ENCODE measurements at regions not wholly inside any gene's neighbourhood (a gene's known extent, or its start where the extent isn't known, plus 50 kb on each side); places are given as distances from the start of the nearest gene placed in this dataset.

DNA sequence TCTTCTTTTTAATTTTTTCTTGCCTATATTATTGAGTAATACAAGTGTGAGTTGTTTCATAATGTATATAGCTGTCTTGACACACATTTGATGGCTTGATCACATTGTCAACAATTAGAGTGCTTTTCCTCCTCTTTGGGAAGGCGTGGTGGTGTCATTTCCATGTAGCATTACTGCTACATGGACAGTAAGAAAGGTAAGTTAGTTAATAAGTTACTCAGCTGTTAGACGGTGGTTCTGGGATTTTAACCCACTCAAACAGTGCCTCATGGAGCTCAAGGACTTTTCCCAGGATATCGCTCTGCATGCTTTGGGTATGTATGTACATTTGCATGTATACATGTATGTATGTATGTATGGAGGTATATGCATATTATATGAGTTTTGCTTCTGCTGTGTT is 94.6 kb downstream of the HAPSTR1 start:
- H3K9me3 Mint-ChIP-seq (ENCODE audit: unreplicated experiment) = peaks cover 3% of the 10 kb centered on the region
- no peak overlapping the region for H2AFZ ChIP-seq (ENCODE audit: low read depth, low read length)
- DNase-seq (ENCODE audit: low read depth) (no peak), FAIRE-seq (no peak)
- no peaks in the 10 kb centered on the region for H3K27me3 ChIP-seq (ENCODE audit: insufficient read depth, low read length)
- no peak for TF ChIP-seq EZH2 (IDR thresholded peaks at IDR 0.05; ENCODE audit: insufficient read depth, low read length)
- TF ChIP-seq, protein P1, sequence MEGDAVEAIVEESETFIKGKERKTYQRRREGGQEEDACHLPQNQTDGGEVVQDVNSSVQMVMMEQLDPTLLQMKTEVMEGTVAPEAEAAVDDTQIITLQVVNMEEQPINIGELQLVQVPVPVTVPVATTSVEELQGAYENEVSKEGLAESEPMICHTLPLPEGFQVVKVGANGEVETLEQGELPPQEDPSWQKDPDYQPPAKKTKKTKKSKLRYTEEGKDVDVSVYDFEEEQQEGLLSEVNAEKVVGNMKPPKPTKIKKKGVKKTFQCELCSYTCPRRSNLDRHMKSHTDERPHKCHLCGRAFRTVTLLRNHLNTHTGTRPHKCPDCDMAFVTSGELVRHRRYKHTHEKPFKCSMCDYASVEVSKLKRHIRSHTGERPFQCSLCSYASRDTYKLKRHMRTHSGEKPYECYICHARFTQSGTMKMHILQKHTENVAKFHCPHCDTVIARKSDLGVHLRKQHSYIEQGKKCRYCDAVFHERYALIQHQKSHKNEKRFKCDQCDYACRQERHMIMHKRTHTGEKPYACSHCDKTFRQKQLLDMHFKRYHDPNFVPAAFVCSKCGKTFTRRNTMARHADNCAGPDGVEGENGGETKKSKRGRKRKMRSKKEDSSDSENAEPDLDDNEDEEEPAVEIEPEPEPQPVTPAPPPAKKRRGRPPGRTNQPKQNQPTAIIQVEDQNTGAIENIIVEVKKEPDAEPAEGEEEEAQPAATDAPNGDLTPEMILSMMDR (IDR thresholded peaks at IDR 0.05; ENCODE audit: insufficient read depth, low read depth, low read length) = no peak
- H3K4me1 Mint-ChIP-seq (ENCODE audit: low read depth, unreplicated experiment) = no peaks in the 10 kb centered on the region
- no peaks in the 10 kb centered on the region for H3K79me2 ChIP-seq (ENCODE audit: insufficient read depth, low read length)
- H3K36me3 ChIP-seq (ENCODE audit: insufficient read depth, low read length) = no peaks in the 10 kb centered on the region
- no peaks in the 10 kb centered on the region for H3K9me3 ChIP-seq (ENCODE audit: insufficient read depth, low read depth, low read length)
- H3K27ac ChIP-seq (ENCODE audit: low read depth, low read length) = no peak overlapping the region
- peaks cover 8% of the 10 kb centered on the region for H3K27me3 Mint-ChIP-seq (ENCODE audit: low read depth, unreplicated experiment)
- no peak overlapping the region for H3K9ac ChIP-seq (ENCODE audit: low read length)
- no peaks in the 10 kb centered on the region for H4K20me1 ChIP-seq (ENCODE audit: insufficient read depth, low read length)
- H3K4me3 ChIP-seq (ENCODE audit: insufficient read depth, low read depth, low read length) = no peak overlapping the region
- no peaks in the 10 kb centered on the region for H3K4me1 ChIP-seq (ENCODE audit: insufficient read depth, low read length)
- H3K4me2 ChIP-seq (ENCODE audit: low read length) = no peak overlapping the region
- H3K27ac Mint-ChIP-seq (ENCODE audit: unreplicated experiment) = no peak overlapping the region
- H3K4me3 Mint-ChIP-seq (ENCODE audit: unreplicated experiment) = no peak overlapping the region
- peaks cover 2% of the 10 kb centered on the region for H3K36me3 Mint-ChIP-seq (ENCODE audit: low read depth, unreplicated experiment)

DNA sequence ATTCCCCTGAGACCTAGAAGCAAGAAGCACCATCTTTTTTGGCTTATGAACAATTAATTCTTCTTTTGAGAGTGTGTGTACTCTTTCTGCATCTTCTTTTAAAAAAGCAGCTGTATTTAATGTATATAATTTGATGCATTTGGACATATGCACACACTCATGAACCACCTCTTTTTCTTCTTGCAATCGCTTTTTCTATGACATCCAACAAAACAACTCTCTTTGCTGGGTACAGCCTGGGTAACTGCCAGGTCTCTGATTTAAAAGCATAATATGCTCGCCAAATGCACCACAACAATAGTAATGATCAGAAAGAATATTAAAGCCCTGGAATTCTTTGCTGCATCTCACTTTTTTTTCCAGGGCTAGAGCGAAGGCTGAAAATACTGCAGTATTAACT is 97.3 kb downstream of the HAPSTR1 start:
- H3K4me1 Mint-ChIP-seq (ENCODE audit: low read depth, unreplicated experiment) = peaks cover 5% of the 10 kb centered on the region
- no peak for FAIRE-seq

DNA sequence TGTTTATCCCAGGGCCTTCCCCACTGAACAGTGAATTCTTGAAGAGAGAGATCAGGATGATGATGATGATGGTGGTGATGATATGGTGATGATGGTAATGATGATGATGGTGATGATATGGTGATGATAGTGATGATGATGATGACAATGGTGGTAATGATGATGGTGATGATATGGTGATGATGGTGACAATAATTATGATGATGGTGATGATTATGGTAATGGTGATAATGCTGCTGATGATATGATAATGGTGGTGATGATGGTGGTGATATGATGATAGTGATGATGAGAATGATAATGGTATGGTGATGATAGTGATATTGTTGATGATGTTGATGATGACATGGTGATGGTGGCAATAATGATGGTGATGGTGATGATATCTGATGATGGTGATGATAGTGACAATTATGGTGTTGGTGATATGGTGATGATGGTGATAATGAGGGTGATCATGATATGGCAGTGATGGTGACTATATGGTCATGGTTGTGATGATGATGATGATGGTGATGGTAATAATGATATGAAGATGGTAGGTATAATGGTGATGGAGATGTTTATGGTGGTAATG is 99.9 kb downstream of the HAPSTR1 start:
- H3K27me3 ChIP-seq (ENCODE audit: insufficient read depth, low read length) = no peaks in the 10 kb centered on the region
- Mint-ChIP-seq H3K27me3 (ENCODE audit: low read depth, unreplicated experiment) (peaks cover 14% of the 10 kb centered on the region), H3K4me1 (ENCODE audit: low read depth, unreplicated experiment) (peaks cover 5% of the 10 kb centered on the region), H3K27ac (ENCODE audit: unreplicated experiment) (no peak overlapping the region), H3K4me3 (ENCODE audit: unreplicated experiment) (no peak overlapping the region), H3K36me3 (ENCODE audit: low read depth, unreplicated experiment) (no peaks in the 10 kb centered on the region), H3K9me3 (ENCODE audit: unreplicated experiment) (no peaks in the 10 kb centered on the region)
- H3K9ac ChIP-seq (ENCODE audit: low read length) = no peak overlapping the region
- no peaks in the 10 kb centered on the region for H3K36me3 ChIP-seq (ENCODE audit: insufficient read depth, low read length)
- TF ChIP-seq, protein P1 (IDR thresholded peaks at IDR 0.05; ENCODE audit: insufficient read depth, low read depth, low read length) = no peak
- no peak for TF ChIP-seq EZH2 (IDR thresholded peaks at IDR 0.05; ENCODE audit: insufficient read depth, low read length)
- no peak overlapping the region for H3K4me2 ChIP-seq (ENCODE audit: low read length)
- no peak overlapping the region for H3K27ac ChIP-seq (ENCODE audit: low read depth, low read length)
- no peaks in the 10 kb centered on the region for H3K9me3 ChIP-seq (ENCODE audit: insufficient read depth, low read depth, low read length)
- no peak for FAIRE-seq
- H3K79me2 ChIP-seq (ENCODE audit: insufficient read depth, low read length) = no peaks in the 10 kb centered on the region
- H4K20me1 ChIP-seq (ENCODE audit: insufficient read depth, low read length) = no peaks in the 10 kb centered on the region
- H2AFZ ChIP-seq (ENCODE audit: low read depth, low read length) = no peak overlapping the region
- no peak for DNase-seq (ENCODE audit: low read depth)
- no peaks in the 10 kb centered on the region for H3K4me1 ChIP-seq (ENCODE audit: insufficient read depth, low read length)
- H3K4me3 ChIP-seq (ENCODE audit: insufficient read depth, low read depth, low read length) = no peak overlapping the region

More for the DNA sequence above, 97.3 kb downstream of the HAPSTR1 start:
- H3K9me3 ChIP-seq (ENCODE audit: insufficient read depth, low read depth, low read length) = no peaks in the 10 kb centered on the region
- no peaks in the 10 kb centered on the region for H3K36me3 ChIP-seq (ENCODE audit: insufficient read depth, low read length)
- H3K9ac ChIP-seq (ENCODE audit: low read length) = no peak overlapping the region
- Mint-ChIP-seq H3K27me3 (ENCODE audit: low read depth, unreplicated experiment) (peaks cover 3% of the 10 kb centered on the region), H3K9me3 (ENCODE audit: unreplicated experiment) (peaks cover 3% of the 10 kb centered on the region), H3K27ac (ENCODE audit: unreplicated experiment) (no peak overlapping the region), H3K36me3 (ENCODE audit: low read depth, unreplicated experiment) (peaks cover 2% of the 10 kb centered on the region), H3K4me3 (ENCODE audit: unreplicated experiment) (no peak overlapping the region)
- H4K20me1 ChIP-seq (ENCODE audit: insufficient read depth, low read length) = no peaks in the 10 kb centered on the region
- TF ChIP-seq EZH2 (IDR thresholded peaks at IDR 0.05; ENCODE audit: insufficient read depth, low read length) = no peak
- TF ChIP-seq, protein P1 (IDR thresholded peaks at IDR 0.05; ENCODE audit: insufficient read depth, low read depth, low read length) = no peak
- DNase-seq (ENCODE audit: low read depth) = no peak
- no peak overlapping the region for H3K27ac ChIP-seq (ENCODE audit: low read depth, low read length)
- no peak overlapping the region for H2AFZ ChIP-seq (ENCODE audit: low read depth, low read length)
- H3K79me2 ChIP-seq (ENCODE audit: insufficient read depth, low read length) = no peaks in the 10 kb centered on the region
- no peaks in the 10 kb centered on the region for H3K4me1 ChIP-seq (ENCODE audit: insufficient read depth, low read length)
- no peaks in the 10 kb centered on the region for H3K27me3 ChIP-seq (ENCODE audit: insufficient read depth, low read length)
- no peak overlapping the region for H3K4me2 ChIP-seq (ENCODE audit: low read length)
- H3K4me3 ChIP-seq (ENCODE audit: insufficient read depth, low read depth, low read length) = no peak overlapping the region
